Osteoblast (primary cell): ENCODE measurements at regions not wholly inside any gene's neighbourhood (a gene's known extent, or its start where the extent isn't known, plus 50 kb on each side); places are given as distances from the start of the nearest gene placed in this dataset.

ENCODE experiments used
- DNase-seq: peaks from one replicate; pipeline ENCODE4 v3.0.0; 2011; ENCODE audit warnings: low spot score, mixed read lengths; ENCODE audit not compliant: insufficient read length; ENCODE audit errors: missing footprints
- H2AFZ ChIP-seq: 2 replicates; pipeline ENCODE4 v1.6.0; 2011; ENCODE audit warnings: mild to moderate bottlenecking, low read length
- H3K27ac ChIP-seq: 2 replicates; pipeline ENCODE4 v1.5.1; 2011; ENCODE audit warnings: mild to moderate bottlenecking, low read depth, low read length, moderate library complexity
- H3K27me3 ChIP-seq: 2 replicates; pipeline ENCODE4 v1.6.0; 2012; ENCODE audit warnings: mild to moderate bottlenecking, control low read depth, inconsistent platforms, low read length, moderate library complexity; ENCODE audit not compliant: insufficient read depth
- H3K36me3 ChIP-seq: 2 replicates; pipeline ENCODE4 v1.5.1; 2011; ENCODE audit warnings: mild to moderate bottlenecking, low read length, control low read depth, moderate library complexity; ENCODE audit not compliant: insufficient read depth
- H3K4me1 ChIP-seq: 2 replicates; pipeline ENCODE4 v1.5.1; 2011; ENCODE audit warnings: mild to moderate bottlenecking, low read length, control low read depth, moderate library complexity; ENCODE audit not compliant: insufficient read depth
- H3K4me2 ChIP-seq: 2 replicates; pipeline ENCODE4 v1.6.0; 2011; ENCODE audit warnings: mild to moderate bottlenecking, low read length; ENCODE audit not compliant: insufficient read depth
- H3K4me3 ChIP-seq: fragments of 200-600 bp; sonication (generic); 3 replicates; pipeline ENCODE4 v1.5.1; 2012; ENCODE audit warnings: mild to moderate bottlenecking, low read length, inconsistent platforms; ENCODE audit not compliant: insufficient read depth
- H3K79me2 ChIP-seq: 2 replicates; pipeline ENCODE4 v1.6.0; 2012; ENCODE audit warnings: mild to moderate bottlenecking, low read length, control low read depth, inconsistent platforms; ENCODE audit not compliant: insufficient read depth
- H3K9me3 ChIP-seq: 2 replicates; pipeline ENCODE4 v1.5.1; 2011; ENCODE audit warnings: low read depth, low read length, control low read depth
- H4K20me1 ChIP-seq: 2 replicates; pipeline ENCODE4 v1.6.0; 2012; ENCODE audit warnings: mild to moderate bottlenecking, low read length, control low read depth; ENCODE audit not compliant: insufficient read depth
- TF ChIP-seq, protein P1 (sequence below): IDR thresholded peaks from 2 replicates; pipeline ENCODE4 v1.5.1; 2011; ENCODE audit warnings: mild to moderate bottlenecking, low read depth, low read length, moderate library complexity; ENCODE audit errors: extremely low read depth

DNA sequence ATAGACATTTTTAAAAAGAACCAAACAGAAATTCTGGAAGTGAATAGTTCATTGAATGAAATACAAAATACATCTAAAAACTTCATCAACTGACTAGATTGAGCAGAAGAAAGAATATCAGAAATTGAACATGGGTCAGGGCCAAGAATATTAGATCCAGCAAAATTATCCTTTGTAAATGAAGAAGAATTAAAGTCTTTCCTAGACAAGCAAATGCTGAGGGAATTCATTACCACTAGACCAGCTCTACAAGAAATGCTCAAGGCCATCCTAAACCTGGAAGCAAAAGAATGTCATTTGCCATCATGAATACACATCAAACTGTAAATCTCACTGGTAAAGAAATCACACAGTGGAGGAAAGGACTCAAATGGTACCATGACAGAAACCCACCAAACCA lies 72.7 kb upstream of the RPL34 start:
- peaks cover 10% of the 10 kb centered on the region for H3K27me3 ChIP-seq
- H3K27ac ChIP-seq: no peak overlapping the region
- H3K4me3 ChIP-seq: no peak overlapping the region
- no peaks in the 10 kb centered on the region for H3K4me1 ChIP-seq
- H4K20me1 ChIP-seq: no peaks in the 10 kb centered on the region
- H2AFZ ChIP-seq: no peak overlapping the region
- H3K4me2 ChIP-seq: no peak overlapping the region
- peaks cover 5% of the 10 kb centered on the region for H3K9me3 ChIP-seq
- DNase-seq: no peak
- no peaks in the 10 kb centered on the region for H3K79me2 ChIP-seq
- TF ChIP-seq, protein P1, sequence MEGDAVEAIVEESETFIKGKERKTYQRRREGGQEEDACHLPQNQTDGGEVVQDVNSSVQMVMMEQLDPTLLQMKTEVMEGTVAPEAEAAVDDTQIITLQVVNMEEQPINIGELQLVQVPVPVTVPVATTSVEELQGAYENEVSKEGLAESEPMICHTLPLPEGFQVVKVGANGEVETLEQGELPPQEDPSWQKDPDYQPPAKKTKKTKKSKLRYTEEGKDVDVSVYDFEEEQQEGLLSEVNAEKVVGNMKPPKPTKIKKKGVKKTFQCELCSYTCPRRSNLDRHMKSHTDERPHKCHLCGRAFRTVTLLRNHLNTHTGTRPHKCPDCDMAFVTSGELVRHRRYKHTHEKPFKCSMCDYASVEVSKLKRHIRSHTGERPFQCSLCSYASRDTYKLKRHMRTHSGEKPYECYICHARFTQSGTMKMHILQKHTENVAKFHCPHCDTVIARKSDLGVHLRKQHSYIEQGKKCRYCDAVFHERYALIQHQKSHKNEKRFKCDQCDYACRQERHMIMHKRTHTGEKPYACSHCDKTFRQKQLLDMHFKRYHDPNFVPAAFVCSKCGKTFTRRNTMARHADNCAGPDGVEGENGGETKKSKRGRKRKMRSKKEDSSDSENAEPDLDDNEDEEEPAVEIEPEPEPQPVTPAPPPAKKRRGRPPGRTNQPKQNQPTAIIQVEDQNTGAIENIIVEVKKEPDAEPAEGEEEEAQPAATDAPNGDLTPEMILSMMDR: no peak
- no peaks in the 10 kb centered on the region for H3K36me3 ChIP-seq

DNA sequence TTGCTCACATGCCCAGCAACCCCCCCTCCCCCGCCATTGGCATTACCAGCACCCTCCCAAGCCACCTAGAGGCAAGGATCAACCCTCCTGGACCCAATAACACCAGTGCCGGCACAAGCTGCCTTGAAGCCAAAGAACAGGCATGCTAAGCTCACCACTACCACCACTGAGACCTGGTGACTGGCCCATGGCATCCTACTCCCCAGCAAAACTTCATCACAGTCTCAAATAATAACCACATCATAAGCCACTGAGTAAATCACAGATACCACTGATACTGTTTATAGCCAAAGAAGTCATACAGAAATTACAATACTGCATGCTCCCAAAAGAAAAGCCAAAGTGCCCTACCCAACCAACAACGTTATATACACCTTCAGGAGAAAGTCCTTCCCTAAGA lies 73.6 kb upstream of the RPL34 start:
- Histone ChIP-seq H2AFZ (no peak overlapping the region), H4K20me1 (no peaks in the 10 kb centered on the region), H3K27ac (no peak overlapping the region), H3K27me3 (peaks cover 12% of the 10 kb centered on the region), H3K4me3 (no peak overlapping the region), H3K9me3 (peaks cover 5% of the 10 kb centered on the region), H3K36me3 (no peaks in the 10 kb centered on the region), H3K4me1 (no peaks in the 10 kb centered on the region), H3K4me2 (no peak overlapping the region), H3K79me2 (no peaks in the 10 kb centered on the region)
- TF ChIP-seq, protein P1: no peak
- no peak for DNase-seq

DNA sequence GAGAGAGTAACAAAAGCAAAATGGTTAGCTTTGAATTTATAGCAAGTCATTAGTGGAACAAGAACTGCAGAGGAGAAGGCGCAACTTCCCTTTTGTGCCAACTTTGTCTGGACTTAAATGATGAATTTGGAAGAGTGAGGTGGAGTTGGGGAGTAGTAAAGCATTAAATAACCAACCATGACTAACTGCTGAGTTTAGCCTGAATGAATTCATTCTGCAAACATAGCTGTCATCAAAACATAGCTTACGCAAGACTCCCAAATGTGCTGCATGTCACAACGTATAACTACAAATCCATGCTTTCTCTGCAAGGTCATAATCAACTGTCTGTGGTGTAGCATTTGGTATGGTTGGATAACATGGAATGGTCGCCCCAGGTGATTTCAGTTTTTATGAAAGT lies 75.9 kb upstream of the RPL34 start:
- H3K27me3 ChIP-seq: peaks cover 5% of the 10 kb centered on the region
- H3K36me3 ChIP-seq: no peaks in the 10 kb centered on the region
- no peaks in the 10 kb centered on the region for H4K20me1 ChIP-seq
- TF ChIP-seq, protein P1: no peak
- no peak for DNase-seq
- no peak overlapping the region for H3K27ac ChIP-seq
- H3K4me1 ChIP-seq: no peaks in the 10 kb centered on the region
- H3K4me3 ChIP-seq: no peak overlapping the region
- no peak overlapping the region for H2AFZ ChIP-seq
- H3K79me2 ChIP-seq: no peaks in the 10 kb centered on the region
- no peak overlapping the region for H3K4me2 ChIP-seq
- H3K9me3 ChIP-seq: peaks cover 5% of the 10 kb centered on the region

DNA sequence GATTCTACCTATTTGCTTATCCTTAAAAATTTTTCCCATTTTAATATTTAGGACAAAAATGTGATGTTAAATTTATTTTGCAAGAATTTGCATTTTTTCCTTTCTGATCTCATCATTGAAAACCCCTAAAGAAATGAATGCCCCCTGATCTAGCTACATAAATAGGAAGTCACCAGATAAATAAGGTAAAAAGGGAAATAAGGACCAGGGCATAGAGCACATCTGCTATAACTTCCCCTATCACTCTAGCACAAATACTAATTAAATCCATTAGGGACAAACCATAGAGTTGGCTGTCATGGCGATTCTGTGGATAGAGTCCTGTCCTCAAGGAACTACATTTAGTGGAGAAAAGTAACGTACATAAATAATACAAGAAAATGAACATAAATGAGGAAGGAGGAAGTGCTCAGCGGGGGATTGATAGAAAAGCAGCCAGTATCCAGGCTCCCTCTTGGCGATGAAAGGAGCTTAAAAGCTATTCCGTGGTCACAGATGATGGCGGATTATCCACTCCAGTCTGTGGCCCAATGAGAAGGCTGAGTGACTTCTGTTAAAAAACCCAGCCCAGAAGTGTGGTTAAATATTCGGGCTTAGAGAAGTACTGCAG lies 76.9 kb upstream of the RPL34 start:
- Histone ChIP-seq H3K4me1 (no peaks in the 10 kb centered on the region), H2AFZ (no peak overlapping the region), H3K27me3 (peaks cover 5% of the 10 kb centered on the region), H3K4me2 (no peak overlapping the region), H3K27ac (no peak overlapping the region), H3K4me3 (no peak overlapping the region), H3K36me3 (no peaks in the 10 kb centered on the region), H3K9me3 (peaks cover 5% of the 10 kb centered on the region), H4K20me1 (no peaks in the 10 kb centered on the region), H3K79me2 (no peaks in the 10 kb centered on the region)
- no peak for DNase-seq
- TF ChIP-seq, protein P1: no peak
